A172 (cell line): ENCODE measurements at regions not wholly inside any gene's neighbourhood (a gene's known extent, or its start where the extent isn't known, plus 50 kb on each side); places are given as distances from the start of the nearest gene placed in this dataset.

Source experiments
- DNase-seq: peaks from one replicate; pipeline ENCODE4 v3.0.0-alpha.2; 2015; ENCODE audit warnings: low spot score

DNA sequence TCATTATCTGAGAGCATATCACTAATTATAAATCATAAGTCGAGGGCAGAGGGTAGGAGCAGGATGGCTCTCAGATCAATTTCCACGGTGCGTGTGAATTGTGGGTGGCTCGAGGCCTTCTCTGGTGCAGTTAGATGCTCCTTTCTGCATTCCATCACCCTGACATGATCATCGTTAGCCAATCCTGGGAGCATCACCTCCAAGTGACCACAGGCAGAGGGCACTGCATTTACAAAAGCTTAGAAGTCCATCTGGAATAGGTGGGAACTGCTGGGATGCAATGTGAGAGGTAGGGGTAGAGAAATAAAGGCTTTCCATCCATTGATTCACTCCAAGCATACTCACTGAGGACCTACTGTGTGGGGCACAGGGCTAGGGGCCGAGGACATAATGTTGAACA is 538.2 kb upstream of the TBX3 start:
- no peak for DNase-seq

DNA sequence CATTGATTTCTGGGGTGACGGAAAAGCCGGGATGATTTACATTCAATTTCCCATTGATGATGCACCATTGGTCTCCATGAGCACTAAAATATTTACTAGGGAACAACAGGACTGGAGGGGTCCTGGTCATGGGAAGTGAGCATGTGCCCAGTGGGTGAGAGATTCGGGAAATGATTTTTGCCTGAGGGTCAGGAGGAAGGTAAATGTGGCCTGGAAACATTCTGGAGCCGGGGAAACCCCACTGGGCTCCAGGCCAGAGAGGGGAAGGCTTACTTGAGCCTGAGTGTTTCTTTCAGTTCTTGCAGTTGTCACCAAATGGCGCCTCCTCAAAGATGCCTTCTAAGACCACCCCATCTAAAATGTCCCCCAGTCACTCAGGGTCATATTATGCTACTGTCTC is 532.3 kb upstream of the TBX3 start:
- no peak for DNase-seq

DNA sequence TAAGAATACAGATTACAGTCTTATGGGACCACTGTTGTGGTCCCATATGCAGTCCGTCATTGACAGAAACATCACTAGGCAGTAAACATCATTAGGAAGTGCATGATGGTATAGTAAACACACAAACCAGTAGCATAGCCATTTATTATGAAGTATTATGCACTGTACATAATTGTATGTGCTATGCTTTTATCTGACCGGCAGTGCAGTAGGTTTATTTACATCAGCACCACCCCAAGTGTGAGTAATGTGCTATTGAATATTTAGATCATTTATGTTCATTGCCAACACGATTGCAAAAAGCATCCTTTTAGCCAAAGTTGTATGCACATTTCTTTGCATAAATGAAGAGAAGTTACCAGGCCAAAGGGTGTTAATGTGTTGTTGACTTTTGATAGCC is 531.6 kb upstream of the TBX3 start:
- no peak for DNase-seq

DNA sequence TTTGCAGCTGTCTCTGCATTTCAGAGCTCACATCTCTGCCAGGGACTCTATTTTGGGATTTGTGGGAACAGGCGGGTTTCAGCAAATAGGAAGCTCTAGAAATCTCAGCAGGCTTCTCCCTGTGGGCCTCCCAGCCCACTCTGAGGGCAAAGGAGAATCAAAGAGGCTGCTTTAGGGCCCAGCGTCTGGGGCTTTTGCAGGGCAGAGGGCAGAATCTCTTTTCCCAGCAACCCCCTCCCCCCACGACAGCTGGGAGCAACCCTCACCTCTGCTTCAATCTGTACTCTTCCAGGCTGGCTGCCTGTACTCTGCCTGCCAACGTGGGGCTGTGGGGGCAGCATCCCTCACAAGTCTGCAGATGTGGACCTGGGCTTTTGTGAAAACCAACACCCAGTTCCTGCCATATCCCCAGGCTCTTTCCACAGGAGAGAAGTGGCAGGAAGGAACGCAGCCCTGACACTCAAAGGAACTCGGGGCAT is 529.6 kb upstream of the TBX3 start:
- no peak for DNase-seq

DNA sequence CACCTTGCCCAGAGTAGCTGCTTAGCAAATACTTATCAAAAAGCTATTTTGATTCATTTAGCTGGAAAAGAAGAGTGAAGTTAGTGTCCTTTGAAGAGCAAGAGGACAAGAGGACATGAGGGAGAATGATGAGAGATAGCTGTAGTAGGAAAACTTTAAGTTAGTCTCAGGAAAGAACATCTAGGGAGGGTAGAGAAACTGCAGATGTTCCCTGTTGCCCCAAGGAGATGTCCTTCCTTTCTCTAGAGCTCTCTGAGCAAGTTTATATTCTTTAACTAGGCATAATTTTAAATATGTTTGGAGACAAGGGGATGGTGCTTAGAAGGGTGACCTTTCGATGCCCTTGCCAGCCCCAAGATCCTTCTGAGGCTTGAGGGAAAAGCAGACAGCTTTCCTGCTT is 529.1 kb upstream of the TBX3 start:
- DNase-seq, result no peak

DNA sequence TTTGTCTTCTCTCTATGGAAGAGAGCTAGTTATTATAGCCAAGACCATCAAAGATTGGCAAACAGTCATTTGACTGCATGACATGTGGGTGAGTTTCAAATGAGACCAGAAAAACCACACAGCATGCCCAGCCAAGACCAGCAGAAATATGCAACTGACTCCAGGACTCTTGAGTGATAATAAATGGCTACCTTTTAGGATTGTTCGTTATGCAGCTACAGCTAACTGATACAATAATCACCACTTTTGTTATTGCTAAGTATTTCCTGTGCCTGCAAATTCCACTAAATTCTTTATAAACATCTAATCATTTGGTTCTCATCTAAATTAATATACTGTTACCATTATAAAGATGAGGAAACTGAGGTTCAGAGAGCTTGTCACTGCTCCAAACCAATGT is 528.4 kb upstream of the TBX3 start:
- DNase-seq, result no peak

DNA sequence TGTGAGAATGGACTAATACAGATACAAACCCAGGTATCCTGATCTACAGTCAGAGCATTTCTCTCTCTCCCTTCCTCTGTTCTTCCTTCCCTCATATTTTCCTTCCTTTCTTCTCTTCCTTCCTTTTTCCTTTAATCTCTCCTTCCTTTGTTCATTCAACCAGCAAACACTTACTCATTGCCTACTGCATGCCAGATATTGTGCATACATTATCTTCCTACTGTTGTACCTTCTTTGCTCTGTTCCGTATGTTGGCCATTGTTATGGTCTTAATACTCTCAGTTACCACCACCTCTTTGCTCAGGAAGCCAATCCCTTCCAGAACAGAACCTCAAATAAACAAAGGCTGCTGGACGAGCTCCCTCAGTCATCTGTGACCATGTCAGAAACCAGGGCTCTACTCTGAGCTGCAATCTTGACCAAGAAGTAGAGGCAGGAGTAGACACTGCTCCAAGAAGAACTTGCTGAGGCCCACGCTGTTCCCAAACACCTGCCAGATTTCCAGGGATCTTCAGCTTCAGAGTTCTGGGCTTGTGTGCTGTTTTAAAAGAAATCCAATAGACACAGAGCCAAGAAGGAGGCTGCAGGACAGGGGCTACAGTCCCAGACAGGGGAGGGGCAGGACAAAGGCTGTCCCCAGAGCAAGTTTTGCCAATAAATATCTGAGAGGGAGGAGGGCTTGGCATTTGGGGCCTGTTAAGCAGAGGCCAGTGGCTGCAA is 526.7 kb upstream of the TBX3 start:
- no peak for DNase-seq

DNA sequence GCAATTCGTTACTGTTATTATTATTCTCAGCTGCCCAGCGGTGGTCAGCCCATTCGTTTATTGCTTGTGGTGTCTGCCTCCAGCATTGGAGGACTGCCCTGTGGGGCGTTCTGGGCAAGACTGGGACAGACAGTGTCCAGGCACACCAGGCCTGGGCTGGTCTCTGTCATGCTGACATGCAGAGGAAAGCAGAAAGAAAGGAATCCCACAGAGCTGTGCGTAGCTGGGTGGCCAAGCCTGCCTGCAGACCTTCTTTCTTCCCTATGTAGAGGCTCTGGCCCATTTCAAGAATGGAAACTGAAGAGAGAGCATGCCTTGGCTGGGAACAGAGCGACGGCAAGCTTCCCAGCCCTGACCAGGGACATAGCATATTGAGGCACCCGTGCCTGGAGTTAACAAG is 525.3 kb upstream of the TBX3 start:
- DNase-seq, result no peak

DNA sequence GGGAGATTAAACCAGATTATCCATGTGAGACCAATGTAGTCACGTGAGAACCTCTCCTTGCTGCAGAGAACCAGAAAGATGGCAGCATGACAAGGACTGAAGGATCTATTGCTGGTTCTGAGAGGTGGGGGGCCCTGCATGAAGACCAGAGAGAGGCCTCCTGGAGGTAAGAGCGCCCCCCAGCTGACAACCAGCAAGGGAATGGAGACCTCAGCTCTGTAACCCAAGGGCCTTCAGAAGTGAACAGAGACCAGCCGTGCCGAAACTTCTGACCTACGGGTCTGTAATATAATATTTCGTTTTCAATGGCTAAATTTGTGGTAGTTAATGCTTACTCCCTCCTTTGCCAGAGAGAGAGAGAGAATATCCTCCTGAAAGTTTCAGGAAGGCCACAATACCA is 524.1 kb upstream of the TBX3 start:
- no peak for DNase-seq

DNA sequence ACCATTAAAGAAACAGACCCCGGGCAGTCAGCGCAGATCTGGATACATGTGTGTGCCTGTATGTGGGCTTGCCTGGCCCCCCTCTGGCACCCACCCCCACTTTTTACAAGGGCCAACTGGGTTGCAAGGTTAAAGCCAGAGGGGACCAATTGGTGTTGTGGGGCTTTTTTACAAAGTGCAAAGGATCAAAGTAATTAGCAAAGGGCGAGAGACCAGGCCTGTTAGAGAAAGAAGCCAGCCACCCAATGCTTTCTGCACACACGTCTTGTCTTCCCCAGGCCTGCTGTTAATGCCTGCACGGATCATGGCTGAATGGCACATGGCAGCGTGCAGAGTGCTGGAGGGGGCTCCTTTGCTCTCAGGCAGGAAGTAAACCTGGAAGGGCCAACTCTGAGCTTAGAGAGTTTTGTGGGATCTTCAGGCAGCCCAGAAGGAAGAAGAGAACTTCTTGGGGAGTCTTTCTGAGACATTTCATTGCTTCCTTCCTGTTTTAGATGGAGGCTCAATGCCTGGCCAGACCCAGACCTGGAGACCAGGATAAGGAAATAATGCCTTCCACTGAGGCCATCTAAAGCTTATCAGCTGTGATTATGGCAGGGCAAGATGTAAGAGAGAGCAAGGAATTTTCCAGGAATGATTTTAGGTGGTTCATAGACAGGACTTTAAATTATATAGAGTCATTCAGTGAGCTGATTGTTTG is 523.4 kb upstream of the TBX3 start:
- no peak for DNase-seq

DNA sequence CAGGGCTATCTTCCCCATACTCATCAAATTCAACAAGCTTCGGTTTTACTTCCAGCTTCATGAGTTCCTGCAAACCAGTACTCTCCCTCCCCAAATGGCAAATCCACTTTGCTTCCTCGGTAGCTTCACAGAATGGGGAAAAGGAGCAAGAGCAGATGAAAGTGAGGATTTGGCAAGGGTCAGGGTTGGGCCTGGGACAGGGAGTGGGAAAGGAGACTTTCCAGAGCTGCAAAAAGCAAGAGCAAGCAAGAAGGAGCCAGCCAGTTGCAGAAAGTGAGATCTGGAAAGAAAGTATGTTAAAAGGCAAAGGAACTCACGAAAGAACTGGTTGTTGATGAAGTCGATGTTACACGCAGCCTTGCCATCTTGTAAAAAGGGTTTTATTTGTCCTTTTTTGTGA is 522.8 kb upstream of the TBX3 start:
- DNase-seq, result no peak

DNA sequence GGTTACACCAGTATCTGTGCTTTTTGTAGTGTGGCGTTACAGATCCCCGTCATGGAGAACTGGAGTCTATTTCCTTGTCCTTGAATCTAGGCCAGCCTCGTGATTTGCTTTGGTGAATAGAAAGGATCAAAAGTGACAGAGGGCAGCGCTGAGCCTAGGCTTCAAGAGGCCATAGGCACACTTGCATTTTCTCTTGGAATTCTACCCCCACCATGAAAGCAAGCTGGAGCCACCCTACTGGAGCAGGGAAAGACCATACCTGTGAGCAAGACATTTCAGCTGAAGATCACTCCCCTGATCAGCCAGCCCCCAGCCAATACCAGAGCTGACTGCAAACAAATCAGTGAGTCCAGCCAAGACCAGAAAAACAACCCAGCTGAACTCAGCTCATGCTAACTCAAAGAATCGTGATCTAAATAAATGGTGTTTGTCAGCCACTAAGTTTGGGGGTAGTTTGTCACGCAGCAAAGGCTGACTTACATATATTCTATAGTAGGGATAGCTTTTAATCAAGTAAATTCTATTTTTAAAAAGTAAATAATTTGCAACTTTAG is 521.9 kb upstream of the TBX3 start:
- DNase-seq, result no peak

DNA sequence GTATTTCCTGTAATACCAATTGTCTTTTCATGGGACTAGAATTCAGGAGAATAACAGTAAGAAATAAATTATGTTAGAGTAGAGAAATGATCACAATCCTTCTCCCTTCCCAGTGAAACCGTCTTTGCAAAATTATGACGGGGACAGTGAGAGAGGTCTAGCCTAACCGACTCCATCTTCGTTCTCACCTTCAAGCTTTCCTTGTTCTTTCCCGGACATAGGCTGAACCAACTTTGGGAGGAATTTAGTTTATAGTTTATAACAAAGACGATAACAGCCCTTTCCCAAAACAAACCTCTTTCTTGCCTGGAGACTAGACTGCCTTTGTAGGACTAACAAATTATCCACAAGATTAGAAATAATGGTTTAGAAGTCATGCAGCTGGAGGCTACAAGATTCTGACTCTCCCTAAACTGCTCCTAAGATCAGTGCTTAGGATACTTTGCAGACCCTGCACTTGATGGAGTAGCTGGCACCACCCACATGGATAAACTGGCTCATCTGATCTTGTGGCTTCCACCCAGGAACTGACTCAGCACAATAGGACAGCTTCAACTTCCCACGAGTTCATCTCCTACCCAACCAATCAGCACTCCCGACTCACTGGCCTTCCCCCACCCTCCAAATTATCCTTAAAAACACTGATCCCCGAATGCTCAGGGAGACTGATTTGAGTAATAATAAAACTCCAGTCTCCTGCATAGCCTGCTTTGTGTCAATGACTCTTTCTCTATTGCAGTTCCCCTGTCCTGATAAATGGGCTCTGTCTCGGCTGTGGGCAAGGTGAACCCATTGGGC is 521.2 kb upstream of the TBX3 start:
- peak; percentile 83 for DNase-seq

DNA sequence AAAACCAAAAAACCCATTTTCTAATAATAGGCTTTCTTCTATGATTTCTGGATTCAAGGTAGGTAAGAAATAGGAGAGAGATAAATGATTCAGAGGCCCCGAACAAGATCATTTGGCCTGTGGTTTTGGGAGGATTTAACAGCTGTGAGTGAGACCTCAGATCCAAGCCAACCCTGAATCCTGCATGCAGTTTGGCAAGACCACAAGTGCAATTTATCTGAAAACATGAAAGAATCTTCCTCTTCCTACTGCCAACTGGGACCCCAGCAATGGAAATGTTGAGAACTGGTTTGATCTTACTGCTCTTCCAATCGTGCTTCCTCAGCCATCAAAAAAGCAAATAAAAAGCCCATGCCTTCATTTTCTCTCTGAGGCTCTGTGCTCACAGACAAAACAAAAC is 519.7 kb upstream of the TBX3 start:
- DNase-seq, result peak; percentile 16

DNA sequence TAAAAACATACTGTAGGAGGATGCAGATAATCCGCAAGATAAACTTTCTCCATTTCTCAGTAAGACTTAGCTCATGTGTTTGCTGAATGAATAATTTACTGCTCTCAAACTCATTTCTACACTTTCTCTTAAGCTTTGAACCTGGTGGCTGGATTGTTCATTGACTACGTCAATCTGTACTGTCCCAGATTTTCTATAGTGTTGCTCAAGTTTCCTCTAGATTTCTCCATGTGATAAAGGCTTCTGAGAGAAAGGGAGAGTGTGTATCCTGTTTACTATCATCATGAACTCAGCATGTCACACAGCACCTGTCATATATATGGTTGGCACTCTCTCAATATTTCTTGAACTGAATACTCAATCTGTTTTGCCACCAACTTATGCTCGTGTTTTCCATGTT is 518.0 kb upstream of the TBX3 start:
- DNase-seq, result no peak

DNA sequence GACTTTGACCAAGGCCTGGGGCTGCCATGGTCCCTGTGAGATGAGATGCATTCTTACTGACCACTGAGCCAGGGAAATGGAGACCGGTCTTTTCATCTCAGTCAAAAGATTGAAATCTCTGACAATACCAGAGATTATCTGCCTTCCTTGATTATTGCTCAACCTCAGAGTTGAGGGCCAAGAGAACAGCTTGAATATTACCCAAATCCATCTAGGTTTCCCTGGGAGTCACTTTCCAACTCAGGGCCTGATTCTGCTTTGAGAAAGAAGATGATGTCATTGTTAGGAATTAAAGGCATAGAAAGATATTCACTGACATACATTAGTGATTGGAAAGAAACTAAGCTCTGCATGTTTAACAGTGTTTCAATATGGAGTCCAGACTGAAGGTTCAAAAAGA is 515.9 kb upstream of the TBX3 start:
- no peak for DNase-seq

DNA sequence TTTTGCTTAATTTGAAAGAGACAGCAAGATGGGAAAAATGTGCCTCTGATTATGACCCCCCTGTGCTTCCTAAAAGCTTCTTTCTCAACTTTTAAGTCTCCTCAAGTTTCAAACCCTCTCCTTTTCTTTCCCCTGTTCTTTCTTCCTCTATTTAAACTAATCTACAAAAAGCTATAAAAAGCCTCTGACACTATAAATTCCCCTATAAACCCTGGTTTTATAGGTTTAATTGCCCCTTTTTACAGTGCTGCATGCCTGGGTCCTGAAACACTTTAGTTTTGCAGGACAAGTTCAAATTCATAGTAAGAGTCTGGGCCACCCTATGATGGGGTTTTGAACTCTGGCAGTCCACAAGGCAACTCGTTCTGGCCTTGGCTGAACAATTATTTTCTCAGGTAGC is 510.9 kb upstream of the TBX3 start:
- no peak for DNase-seq

DNA sequence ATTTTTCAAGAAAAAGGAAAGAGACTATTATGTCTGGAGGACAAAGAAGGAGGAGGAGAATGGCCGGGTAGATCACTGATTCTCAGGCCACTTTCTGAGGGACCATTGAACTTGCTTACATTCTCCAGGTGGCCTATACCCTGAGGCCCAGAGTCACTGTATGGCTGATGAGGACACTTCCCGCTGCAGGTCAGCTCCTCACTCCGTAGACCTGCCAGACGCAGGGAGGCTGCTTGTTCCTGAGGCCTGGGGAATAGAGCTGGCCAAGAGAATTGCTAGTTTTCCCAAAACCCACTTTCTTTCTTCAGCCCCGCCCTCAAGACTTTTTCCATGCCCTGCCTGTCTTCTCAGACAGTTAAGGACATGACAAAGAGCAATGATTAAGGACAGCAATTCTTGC is 510.5 kb upstream of the TBX3 start:
- no peak for DNase-seq

DNA sequence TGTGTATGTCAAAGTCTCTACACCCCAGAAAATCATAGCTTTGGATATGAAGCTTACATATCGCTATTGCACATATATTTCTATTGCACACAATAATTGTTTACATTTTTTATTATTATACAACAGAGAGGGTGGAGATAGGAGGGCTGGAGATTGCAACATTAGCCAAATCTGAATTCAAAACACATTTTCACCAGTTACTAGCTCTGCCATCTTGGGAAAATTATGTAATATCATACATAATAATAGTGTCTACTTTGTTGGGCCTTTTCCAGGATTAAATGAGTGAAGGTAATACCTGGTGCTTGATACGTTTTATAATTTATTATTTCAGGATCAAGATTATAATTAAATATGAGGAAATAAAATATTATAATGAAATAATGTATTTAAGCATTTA is 507.4 kb upstream of the TBX3 start:
- no peak for DNase-seq

DNA sequence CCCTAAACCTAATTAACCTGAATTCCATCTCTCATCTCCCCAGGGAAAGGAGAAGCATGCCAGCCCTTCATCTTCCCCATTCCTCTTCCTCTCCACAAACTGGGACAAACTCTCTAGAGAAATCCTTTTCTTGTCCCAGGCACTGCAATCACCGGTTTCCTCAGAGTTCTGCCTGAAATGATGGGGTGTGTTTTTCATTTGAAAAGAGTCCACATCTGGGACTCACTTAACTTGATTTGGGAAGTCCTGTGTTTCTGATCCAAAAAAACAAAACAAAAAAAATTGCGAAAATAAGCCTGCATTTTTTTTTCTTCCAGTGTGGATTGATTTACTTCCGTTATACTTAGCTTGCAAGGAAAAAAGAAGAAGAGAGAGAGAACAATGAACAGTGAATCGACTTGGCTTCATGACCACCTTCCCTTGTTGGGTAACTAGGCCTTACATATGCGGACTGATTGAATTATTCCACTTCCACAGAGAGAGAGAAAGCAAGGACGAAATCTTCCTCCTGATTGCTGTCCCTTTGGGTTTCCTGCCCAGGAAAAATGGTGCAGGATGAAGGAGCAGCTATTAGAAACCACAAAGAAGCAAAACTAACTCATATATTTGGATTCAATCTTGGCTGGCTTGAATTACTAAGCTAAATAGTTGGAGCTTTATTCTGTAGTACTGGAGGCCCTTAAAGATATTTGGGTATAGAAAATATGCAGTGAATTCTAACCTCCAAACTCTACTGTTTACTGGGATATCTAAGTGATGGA is 506.2 kb upstream of the TBX3 start:
- no peak for DNase-seq

DNA sequence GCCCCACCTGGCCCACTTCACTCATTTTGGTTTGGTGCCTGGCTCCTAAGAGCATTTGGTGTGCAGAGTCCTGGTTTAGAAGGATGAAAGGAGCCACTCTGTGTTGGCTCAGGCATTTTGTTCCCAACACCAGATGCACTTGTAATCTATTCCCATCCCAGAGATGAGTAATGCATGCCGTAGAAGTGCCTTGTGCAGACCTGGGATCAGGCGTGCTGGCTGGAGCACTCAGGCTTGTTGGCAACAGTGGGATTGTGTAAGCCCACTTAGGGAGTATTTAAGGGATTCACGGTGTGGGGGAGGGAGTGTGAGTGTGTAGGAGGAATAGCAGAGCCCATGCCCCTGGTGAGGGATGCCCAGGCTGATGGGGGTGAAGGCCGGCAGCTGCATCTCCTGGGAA is 501.5 kb upstream of the TBX3 start:
- DNase-seq, result no peak

DNA sequence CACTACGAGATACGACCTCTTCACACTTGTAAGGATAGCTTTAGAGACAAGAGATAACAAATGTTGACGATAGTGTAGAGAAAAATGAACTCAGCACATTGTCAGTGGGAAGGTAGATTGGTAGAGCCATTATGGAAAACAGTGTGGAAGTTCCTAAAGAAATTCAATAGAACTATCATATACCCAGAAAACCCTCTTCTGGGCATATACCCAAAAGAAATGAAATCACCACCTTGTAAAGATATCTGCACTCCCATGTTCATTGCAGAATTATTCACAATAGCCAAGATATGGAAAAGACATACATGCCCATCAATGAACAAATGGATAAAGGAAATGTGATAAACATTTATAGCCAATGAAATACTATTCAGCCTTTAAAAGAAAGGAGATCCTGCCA is 499.8 kb upstream of the TBX3 start:
- DNase-seq, result no peak
